Neural progenitor cell (in vitro differentiated cells): ENCODE measurements at regions not wholly inside any gene's neighbourhood (a gene's known extent, or its start where the extent isn't known, plus 50 kb on each side); places are given as distances from the start of the nearest gene placed in this dataset.

Experiments
- EZH2 ChIP-seq: fragments of 200-600 bp; sonication (generic); IDR thresholded peaks from 2 replicates; pipeline ENCODE4 v1.6.1; 2017; ENCODE audit warnings: antibody characterized with exemption, mild to moderate bottlenecking, moderate library complexity
- EZH2phosphoT487 ChIP-seq: fragments of 200-600 bp; sonication (generic); IDR thresholded peaks from 2 replicates; pipeline ENCODE4 v1.6.1; 2017; ENCODE audit warnings: antibody characterized with exemption
- TF ChIP-seq, protein P1 (sequence below): fragments of 200-600 bp; sonication (generic); IDR thresholded peaks from 2 replicates; pipeline ENCODE4 v1.5.1; 2017; ENCODE audit warnings: antibody characterized with exemption, mild to moderate bottlenecking

DNA sequence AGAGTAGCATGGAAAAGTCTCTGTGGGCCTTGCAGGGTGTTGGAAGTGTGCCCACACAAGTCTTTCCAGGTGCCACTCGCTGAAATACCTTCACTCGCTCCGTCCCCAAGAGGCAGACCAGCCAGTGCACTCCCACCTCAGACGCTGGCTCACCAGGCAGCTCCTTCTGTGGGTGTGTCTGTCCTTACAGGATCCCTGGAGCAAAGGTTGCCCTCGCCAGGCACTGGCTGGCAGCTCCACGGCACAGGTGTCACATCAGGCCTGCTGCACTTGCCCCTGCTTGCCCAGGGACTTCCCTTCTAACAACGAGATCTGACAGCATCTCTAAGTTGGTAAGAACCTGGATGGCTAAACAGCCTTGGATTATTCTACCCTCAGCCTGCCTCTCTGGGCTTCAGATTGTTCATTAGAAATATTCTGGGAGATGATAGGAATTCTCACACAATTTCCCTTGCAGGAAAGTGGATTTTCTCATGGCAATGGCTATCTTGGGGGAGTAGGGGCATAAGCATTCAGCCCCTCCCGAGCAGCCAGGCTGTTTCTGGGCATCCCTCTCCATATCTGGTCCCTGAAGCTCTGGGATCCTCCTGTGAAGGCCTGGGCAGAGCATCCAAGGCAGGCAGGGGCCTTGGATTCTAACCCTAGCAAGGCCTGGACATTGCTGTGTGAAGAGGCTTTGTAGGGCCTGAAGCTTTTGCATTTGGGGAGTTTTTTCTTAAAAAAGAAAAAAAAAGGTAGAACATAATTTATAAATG, 262.1 kb downstream of the MYCN start:
- TF ChIP-seq, protein P1, sequence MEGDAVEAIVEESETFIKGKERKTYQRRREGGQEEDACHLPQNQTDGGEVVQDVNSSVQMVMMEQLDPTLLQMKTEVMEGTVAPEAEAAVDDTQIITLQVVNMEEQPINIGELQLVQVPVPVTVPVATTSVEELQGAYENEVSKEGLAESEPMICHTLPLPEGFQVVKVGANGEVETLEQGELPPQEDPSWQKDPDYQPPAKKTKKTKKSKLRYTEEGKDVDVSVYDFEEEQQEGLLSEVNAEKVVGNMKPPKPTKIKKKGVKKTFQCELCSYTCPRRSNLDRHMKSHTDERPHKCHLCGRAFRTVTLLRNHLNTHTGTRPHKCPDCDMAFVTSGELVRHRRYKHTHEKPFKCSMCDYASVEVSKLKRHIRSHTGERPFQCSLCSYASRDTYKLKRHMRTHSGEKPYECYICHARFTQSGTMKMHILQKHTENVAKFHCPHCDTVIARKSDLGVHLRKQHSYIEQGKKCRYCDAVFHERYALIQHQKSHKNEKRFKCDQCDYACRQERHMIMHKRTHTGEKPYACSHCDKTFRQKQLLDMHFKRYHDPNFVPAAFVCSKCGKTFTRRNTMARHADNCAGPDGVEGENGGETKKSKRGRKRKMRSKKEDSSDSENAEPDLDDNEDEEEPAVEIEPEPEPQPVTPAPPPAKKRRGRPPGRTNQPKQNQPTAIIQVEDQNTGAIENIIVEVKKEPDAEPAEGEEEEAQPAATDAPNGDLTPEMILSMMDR: no peak
- no peak for TF ChIP-seq EZH2
- TF ChIP-seq EZH2phosphoT487: no peak
